IMR-90 (cell line): ENCODE measurements at regions not wholly inside any gene's neighbourhood (a gene's known extent, or its start where the extent isn't known, plus 50 kb on each side); places are given as distances from the start of the nearest gene placed in this dataset.

Source experiments
- ATAC-seq: fragments of 200-7000 bp; cut with Tn5 transposase; 2 replicates; pipeline ENCODE4 v1.9.1; 2020; ENCODE audit warnings: low read depth, mild to moderate bottlenecking, moderate library complexity
- BruUV-seq: library from RNA; stranded (reverse); fragments of 400-500 nt; replicated peaks from 2 replicates; lab custom pipeline; 2021; lab: Mats Ljungman, UMichigan
- CTCF ChIA-PET: fragments of 300-600 bp; formaldehyde crosslinking; extraction: SDS; loops from one replicate; lab custom pipeline; 2021; ENCODE audit warnings: antibody characterized with exemption; lab: Yijun Ruan, JAX
- POLR2A ChIA-PET: fragments of 300-600 bp; sonication (Branson Sonifier 250); formaldehyde crosslinking; loops from one replicate; lab custom pipeline; 2022; ENCODE audit warnings: antibody characterized with exemption; ENCODE audit not compliant: unreplicated experiment; lab: Charles Lee
- DNase-seq: peaks from one replicate; pipeline ENCODE4 v3.0.0; 2013
- H2AFZ ChIP-seq: replicated peaks from 2 replicates; pipeline ENCODE3; 2013; ENCODE audit warnings: low read length, mild to moderate bottlenecking; ENCODE audit not compliant: poor library complexity
- H2AK5ac ChIP-seq: 2 replicates; pipeline ENCODE4 v1.6.1; 2013; ENCODE audit warnings: low read depth, low read length, inconsistent platforms
- H2AK9ac ChIP-seq: replicated peaks from 2 replicates; pipeline ENCODE3; 2013; ENCODE audit warnings: mild to moderate bottlenecking, low read depth, low read length, moderate library complexity; ENCODE audit not compliant: poor library complexity
- H2BK120ac ChIP-seq: 2 replicates; pipeline ENCODE4 v1.6.1; 2013; ENCODE audit warnings: low read depth, low read length, inconsistent platforms
- H2BK15ac ChIP-seq: 3 replicates; pipeline ENCODE4 v1.6.1; 2013; ENCODE audit warnings: low read depth, low read length, inconsistent platforms
- H2BK20ac ChIP-seq: 2 replicates; pipeline ENCODE4 v1.6.1; 2013; ENCODE audit warnings: low read depth, mild to moderate bottlenecking, inconsistent platforms, low read length, moderate library complexity
- H2BK5ac ChIP-seq: 2 replicates; pipeline ENCODE4 v1.6.1; 2013; ENCODE audit warnings: mild to moderate bottlenecking, low read depth, low read length, inconsistent platforms; ENCODE audit not compliant: poor library complexity, severe bottlenecking
- H3K14ac ChIP-seq: replicated peaks from 2 replicates; pipeline ENCODE4 v1.6.1; 2013; ENCODE audit warnings: low read depth, low read length, inconsistent platforms
- H3K18ac ChIP-seq: 2 replicates; pipeline ENCODE4 v1.6.1; 2013; ENCODE audit warnings: low read depth, low read length, control low read depth
- H3K23ac ChIP-seq: 2 replicates; pipeline ENCODE4 v1.6.1; 2013; ENCODE audit warnings: low read depth, low read length, inconsistent platforms
- H3K27ac ChIP-seq: 2 replicates; pipeline ENCODE4 v1.5.1; 2013; ENCODE audit warnings: mild to moderate bottlenecking, control low read depth, low read length; ENCODE audit not compliant: insufficient read depth
- H3K27me3 ChIP-seq: 2 replicates; pipeline ENCODE4 v1.6.1; 2013; ENCODE audit warnings: low read length; ENCODE audit not compliant: control insufficient read depth, insufficient read depth
- H3K36me3 ChIP-seq: 2 replicates; pipeline ENCODE4 v1.6.1; 2013; ENCODE audit warnings: low read length, mixed read lengths; ENCODE audit not compliant: control insufficient read depth, insufficient read depth
- H3K4ac ChIP-seq: 2 replicates; pipeline ENCODE4 v1.6.1; 2013; ENCODE audit warnings: low read depth, low read length, inconsistent platforms
- H3K4me1 ChIP-seq: 2 replicates; pipeline ENCODE4 v1.6.1; 2013; ENCODE audit warnings: low read length, mixed read lengths; ENCODE audit not compliant: control insufficient read depth, insufficient read depth
- H3K4me2 ChIP-seq: 2 replicates; pipeline ENCODE4 v1.6.1; 2013; ENCODE audit warnings: low read depth, mild to moderate bottlenecking, control low read depth, low read length, moderate library complexity
- H3K4me3 ChIP-seq: 2 replicates; pipeline ENCODE4 v1.5.1; 2013; ENCODE audit warnings: low read depth, mild to moderate bottlenecking, control low read depth, low read length, moderate library complexity; ENCODE audit not compliant: insufficient read depth
- H3K56ac ChIP-seq: 2 replicates; pipeline ENCODE4 v1.6.1; 2013; ENCODE audit warnings: low read length, inconsistent platforms; ENCODE audit not compliant: insufficient read depth; ENCODE audit errors: extremely low read depth
- H3K79me1 ChIP-seq, 2 experiments: 2 replicates each; pipeline ENCODE4 v1.6.1; 2013; ENCODE audit warnings: low read length in 2 of 2, inconsistent platforms in 1 of 2, low read depth in 1 of 2
- H3K9ac ChIP-seq: 2 replicates; pipeline ENCODE4 v1.6.1; 2013; ENCODE audit warnings: low read depth, low read length, control low read depth
- H3K9me1 ChIP-seq: 2 replicates; pipeline ENCODE4 v1.6.1; 2013; ENCODE audit warnings: low read length, inconsistent platforms; ENCODE audit not compliant: insufficient read depth
- H3K9me3 ChIP-seq: 2 replicates; pipeline ENCODE4 v1.6.1; 2013; ENCODE audit warnings: low read length; ENCODE audit not compliant: control insufficient read depth, insufficient read depth
- H4K20me1 ChIP-seq: 2 replicates; pipeline ENCODE4 v1.6.1; 2013; ENCODE audit warnings: low read length, inconsistent platforms; ENCODE audit not compliant: insufficient read depth
- H4K5ac ChIP-seq: 2 replicates; pipeline ENCODE4 v1.6.1; 2013; ENCODE audit warnings: mild to moderate bottlenecking, low read depth, low read length, control low read depth
- H4K8ac ChIP-seq, 2 experiments: 2 replicates each; pipeline ENCODE4 v1.6.1; 2013; ENCODE audit warnings: low read depth in 2 of 2, low read length in 2 of 2, control low read depth in 1 of 2, inconsistent platforms in 1 of 2
- H4K91ac ChIP-seq: 2 replicates; pipeline ENCODE4 v1.6.1; 2013; ENCODE audit warnings: low read depth, low read length, inconsistent platforms; ENCODE audit not compliant: insufficient read depth
- BHLHE40 ChIP-seq: fragments of 150-350 bp; IDR thresholded peaks from 2 replicates; pipeline ENCODE4 v1.6.1; 2016; ENCODE audit warnings: mild to moderate bottlenecking, low read depth, low read length
- CEBPB ChIP-seq: IDR thresholded peaks from 2 replicates; pipeline ENCODE4 v1.6.1; 2012; ENCODE audit warnings: low read depth, low read length, improper control_type of control experiment
- CHD1 ChIP-seq: IDR thresholded peaks from 2 replicates; pipeline ENCODE4 v1.6.1; 2012; ENCODE audit warnings: low read depth, low read length, improper control_type of control experiment
- CTCF ChIP-seq: conservative IDR thresholded peaks from 2 replicates; pipeline ENCODE4 v1.5.1; 2012; ENCODE audit warnings: mild to moderate bottlenecking, low read depth, low read length, improper control_type of control experiment
- ELK1 ChIP-seq: fragments of 150-350 bp; IDR thresholded peaks from 2 replicates; pipeline ENCODE4 v1.6.1; 2016; ENCODE audit warnings: low read depth, mild to moderate bottlenecking, low read length, moderate library complexity, borderline replicate concordance
- FOS ChIP-seq: fragments of 150-350 bp; IDR thresholded peaks from 2 replicates; pipeline ENCODE4 v1.6.1; 2016; ENCODE audit warnings: low read depth, low read length
- MAFK ChIP-seq: IDR thresholded peaks from 2 replicates; pipeline ENCODE4 v1.6.1; 2012; ENCODE audit warnings: low read depth, low read length, improper control_type of control experiment
- MAZ ChIP-seq: IDR thresholded peaks from 2 replicates; pipeline ENCODE4 v1.6.1; 2012; ENCODE audit warnings: low read depth, mild to moderate bottlenecking, low read length, improper control_type of control experiment, moderate library complexity, borderline replicate concordance
- MXI1 ChIP-seq: IDR thresholded peaks from 2 replicates; pipeline ENCODE4 v1.6.1; 2012; ENCODE audit warnings: low read depth, mild to moderate bottlenecking, low read length, moderate library complexity, borderline replicate concordance
- NFE2L2 ChIP-seq: fragments of 150-350 bp; IDR thresholded peaks from 2 replicates; pipeline ENCODE4 v1.6.1; 2016; ENCODE audit warnings: low read depth, mild to moderate bottlenecking, low read length
- POLR2A ChIP-seq: IDR thresholded peaks from 2 replicates; pipeline ENCODE4 v1.6.1; 2012; ENCODE audit warnings: mild to moderate bottlenecking, low read depth, low read length
- RAD21 ChIP-seq: IDR thresholded peaks from 2 replicates; pipeline ENCODE4 v1.6.1; 2012; ENCODE audit warnings: low read length, improper control_type of control experiment
- RCOR1 ChIP-seq: IDR thresholded peaks from 2 replicates; pipeline ENCODE4 v1.6.1; 2012; ENCODE audit warnings: mild to moderate bottlenecking, low read length, improper control_type of control experiment; ENCODE audit not compliant: insufficient replicate concordance
- RFX5 ChIP-seq: IDR thresholded peaks from 2 replicates; pipeline ENCODE4 v1.8.0; 2012; ENCODE audit warnings: low read depth, mild to moderate bottlenecking, low read length, moderate library complexity
- SMC3 ChIP-seq: fragments of 150-350 bp; IDR thresholded peaks from 2 replicates; pipeline ENCODE4 v1.6.1; 2016; ENCODE audit warnings: low read depth, mild to moderate bottlenecking, antibody characterized with exemption, low read length, moderate library complexity
- USF2 ChIP-seq: fragments of 150-350 bp; IDR thresholded peaks from 2 replicates; pipeline ENCODE4 v1.6.1; 2017; ENCODE audit warnings: mild to moderate bottlenecking, antibody characterized with exemption, low read length, low read depth
- WGBS, 2 experiments: methylation state at CpG; one replicate each; pipeline versions ENCODE4 v1.1.5 to v1.1.7; 2013; ENCODE audit warnings: missing lambda C conversion rate in 2 of 2; ENCODE audit not compliant: insufficient read length in 1 of 2; ENCODE audit errors: extremely low coverage in 2 of 2; 5-methylcytosine and 5-hydroxymethylcytosine counted together
- dilution Hi-C: fragments of 300-500 bp; cut with HindIII; formaldehyde crosslinking; loops from one replicate; pipeline ENCODE4 v1.14.3; 2018; ENCODE audit warnings: low sequenced_read_pairs; ENCODE audit not compliant: unreplicated experiment
- in situ Hi-C: fragments of 300-500 bp; cut with MboI; formaldehyde crosslinking; loops from 3 replicates; pipeline ENCODE4 v1.14.3; 2019; ENCODE audit warnings: low sequenced_read_pairs, inconsistent platforms, mixed read lengths
- intact Hi-C: fragments of 100-400 bp; cut with micrococcal nuclease; formaldehyde crosslinking; loops from 2 replicates; pipeline ENCODE4 v1.10.0; 2022

- Histone ChIP-seq H3K9me3 (peaks cover 1% of the 10 kb centered on the region), H3K23ac (no peak overlapping the region), H3K36me3 (no peaks in the 10 kb centered on the region), H4K91ac (no peak overlapping the region), H4K20me1 (no peaks in the 10 kb centered on the region), H2BK20ac (no peak overlapping the region), H3K9ac (no peak overlapping the region), H3K9me1 (peaks cover 5% of the 10 kb centered on the region), H3K4me1 (peaks cover 6% of the 10 kb centered on the region; the same call in 1 of the 2 replicates), H3K4me3 (no peak overlapping the region), H4K5ac (no peak overlapping the region), H3K14ac (no peak overlapping the region), H3K27me3 (no peaks in the 10 kb centered on the region), H2BK5ac (no peak overlapping the region), H3K4me2 (no peak overlapping the region), H2BK15ac (no peak overlapping the region), H3K27ac (no peak overlapping the region), H3K56ac (no peak overlapping the region), H2BK120ac (no peak overlapping the region), H2AFZ (no peak overlapping the region), H3K18ac (no peak overlapping the region), H2AK5ac (no peak overlapping the region), H4K8ac (no peak overlapping the region), H2AK9ac (no peak overlapping the region), H3K4ac (no peak overlapping the region), H3K79me1 (no peaks in the 10 kb centered on the region)
- DNase-seq: no peak
- TF ChIP-seq USF2 (no peak), MAFK (no peak), RAD21 (no peak), SMC3 (no peak), CHD1 (no peak), ELK1 (no peak), NFE2L2 (no peak), FOS (no peak), RFX5 (no peak), CEBPB (no peak), MXI1 (no peak), BHLHE40 (no peak), RCOR1 (no peak), POLR2A (no peak), MAZ (no peak), CTCF (no peak)
- ChIA-PET POLR2A (no interaction called here), CTCF (interaction anchor here (0.6 kb wide), 1 partner anchor 583 kb away, joined by 3 read pairs; no protein-coding TSS in a partner anchor)
- dilution Hi-C loops: no loop called here
- intact Hi-C loops: no loop called here
- in situ Hi-C loops: no loop called here
- WGBS, 2 experiments: no CpG with 5 or more reads among the region's 1 CpG
- no TSS peak for BruUV-seq
- ATAC-seq: no peak
These were observed 191.2 kb upstream of the PLXNC1 start for GRCh38 chr12:93957168-93957567.
